ENCODE measurements at regions not wholly inside any gene's neighbourhood (a gene's known extent, or its start where the extent isn't known, plus 50 kb on each side); places are given as distances from the start of the nearest gene placed in this dataset.

- Histone ChIP-seq H3K9me3 (ENCODE audit: control insufficient read depth, insufficient read depth, low read depth, low read length) (peaks cover 20% of the 10 kb centered on the region; the same call in 1 of the 2 replicates), H3K27ac (ENCODE audit: low read length) (peak overlapping the region; percentile 99), H3K4me3 (ENCODE audit: low read depth in 2 of 2, low read length in 2 of 2) (no peak overlapping the region; a peak in 1 of 4 replicates), H3K4me1 (ENCODE audit: control insufficient read depth, insufficient read depth, low read length) (peaks cover 44% of the 10 kb centered on the region), H3K27me3 (ENCODE audit: control insufficient read depth, insufficient read depth, low read length) (no peaks in the 10 kb centered on the region), H3K36me3 (ENCODE audit: control insufficient read depth, insufficient read depth, low read length) (no peaks in the 10 kb centered on the region)
- ChIA-PET CTCF (no interaction called here), POLR2A (interaction anchor here (0.7 kb wide), 1 partner anchor 358 kb away, joined by 3 read pairs; no protein-coding TSS in a partner anchor)
- in situ Hi-C loops (cut with HindIII; ENCODE audit: low pct_unique_long_range_greater_than_20kb, low sequenced_read_pairs) (no loop called here), intact Hi-C loops (cut with micrococcal nuclease; ENCODE audit: unreplicated experiment) (no loop called here)
- no peak for ATAC-seq
- TF ChIP-seq, protein P1, sequence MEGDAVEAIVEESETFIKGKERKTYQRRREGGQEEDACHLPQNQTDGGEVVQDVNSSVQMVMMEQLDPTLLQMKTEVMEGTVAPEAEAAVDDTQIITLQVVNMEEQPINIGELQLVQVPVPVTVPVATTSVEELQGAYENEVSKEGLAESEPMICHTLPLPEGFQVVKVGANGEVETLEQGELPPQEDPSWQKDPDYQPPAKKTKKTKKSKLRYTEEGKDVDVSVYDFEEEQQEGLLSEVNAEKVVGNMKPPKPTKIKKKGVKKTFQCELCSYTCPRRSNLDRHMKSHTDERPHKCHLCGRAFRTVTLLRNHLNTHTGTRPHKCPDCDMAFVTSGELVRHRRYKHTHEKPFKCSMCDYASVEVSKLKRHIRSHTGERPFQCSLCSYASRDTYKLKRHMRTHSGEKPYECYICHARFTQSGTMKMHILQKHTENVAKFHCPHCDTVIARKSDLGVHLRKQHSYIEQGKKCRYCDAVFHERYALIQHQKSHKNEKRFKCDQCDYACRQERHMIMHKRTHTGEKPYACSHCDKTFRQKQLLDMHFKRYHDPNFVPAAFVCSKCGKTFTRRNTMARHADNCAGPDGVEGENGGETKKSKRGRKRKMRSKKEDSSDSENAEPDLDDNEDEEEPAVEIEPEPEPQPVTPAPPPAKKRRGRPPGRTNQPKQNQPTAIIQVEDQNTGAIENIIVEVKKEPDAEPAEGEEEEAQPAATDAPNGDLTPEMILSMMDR (IDR thresholded peaks at IDR 0.05), result no peak
- TF ChIP-seq SIN3A (IDR thresholded peaks at IDR 0.05; ENCODE audit: borderline replicate concordance, insufficient read depth, low read depth, low read length), result no peak
- no peak for TF ChIP-seq TCF7L2 (IDR thresholded peaks at IDR 0.05; ENCODE audit: low read depth, low read length)
- no peak for TF ChIP-seq POLR2AphosphoS5 (IDR thresholded peaks at IDR 0.05; ENCODE audit: low read depth, low read length)
- TF ChIP-seq REST (IDR thresholded peaks at IDR 0.05; ENCODE audit: insufficient read depth in 1 of 2, low read depth in 2 of 2, low read length in 1 of 2), result no peak
- no peak for DNase-seq (ENCODE audit: low read depth, low spot score)
- BruUV-seq (replicated peaks), result no TSS peak
Measured at GRCh38 chr6:146912730-146913685, 291.2 kb upstream of the STXBP5 start.

DNA sequence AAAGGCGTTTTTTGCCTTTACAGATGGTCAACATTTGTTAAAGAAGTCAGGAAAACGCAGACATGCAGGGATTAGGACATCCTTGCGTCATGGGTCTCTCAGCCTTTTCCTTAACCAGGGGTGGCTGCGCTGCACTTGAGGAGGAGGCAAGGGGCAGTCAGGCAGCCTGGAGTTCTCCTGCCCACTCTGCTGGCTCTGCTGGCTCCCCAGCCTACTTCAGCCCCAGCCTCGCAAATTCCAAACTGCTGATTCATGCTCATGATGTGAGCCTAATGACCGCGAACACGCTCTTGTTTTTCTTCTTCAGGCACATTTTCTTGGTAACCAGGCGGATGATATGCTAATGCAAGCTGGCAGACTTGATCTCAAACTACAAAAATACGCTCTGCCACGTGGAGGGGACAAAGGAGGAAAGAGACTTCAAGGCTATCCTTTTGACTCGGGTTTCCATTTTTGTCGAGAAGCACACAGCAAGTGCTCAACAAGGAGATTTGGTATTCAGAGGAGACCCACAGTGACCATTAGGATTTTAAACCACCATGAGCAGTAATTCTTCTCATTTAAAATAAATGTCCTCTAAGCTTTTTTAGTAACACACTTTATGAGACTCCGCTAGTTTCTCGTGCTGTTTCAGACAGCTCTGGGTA lies 290.3 kb upstream of the STXBP5 start:
- Histone ChIP-seq H3K4me1 (ENCODE audit: control insufficient read depth, insufficient read depth, low read length) (peaks cover 44% of the 10 kb centered on the region), H3K9me3 (ENCODE audit: control insufficient read depth, insufficient read depth, low read depth, low read length) (peaks cover 20% of the 10 kb centered on the region; the same call in 1 of the 2 replicates), H3K27ac (ENCODE audit: low read length) (peak overlapping the region; percentile 99), H3K36me3 (ENCODE audit: control insufficient read depth, insufficient read depth, low read length) (no peaks in the 10 kb centered on the region), H3K27me3 (ENCODE audit: control insufficient read depth, insufficient read depth, low read length) (no peaks in the 10 kb centered on the region), H3K4me3 (ENCODE audit: low read depth in 2 of 2, low read length in 2 of 2) (peak overlapping the region; percentile 22 to 54)
- intact Hi-C loops (cut with micrococcal nuclease; ENCODE audit: unreplicated experiment), result loop anchor here (2.0 kb wide), 1 partner anchor 289 kb away; no protein-coding TSS in a partner anchor
- BruUV-seq (replicated peaks), result no TSS peak
- in situ Hi-C loops (cut with HindIII; ENCODE audit: low pct_unique_long_range_greater_than_20kb, low sequenced_read_pairs), result no loop called here
- TF ChIP-seq POLR2AphosphoS5 (IDR thresholded peaks at IDR 0.05; ENCODE audit: low read depth, low read length) (peak; percentile 30; the same call in 1 of the 2 replicates), REST (IDR thresholded peaks at IDR 0.05; ENCODE audit: insufficient read depth in 1 of 2, low read depth in 2 of 2, low read length in 1 of 2) (no peak)
- peak; percentile 88 for DNase-seq (ENCODE audit: low read depth, low spot score)
- peak; percentile 92 for ATAC-seq
- ChIA-PET CTCF (no interaction called here), POLR2A (no interaction called here)
